GM21390 (cell line): ENCODE measurements at regions not wholly inside any gene's neighbourhood (a gene's known extent, or its start where the extent isn't known, plus 50 kb on each side); places are given as distances from the start of the nearest gene placed in this dataset.

Source experiments
- ATAC-seq: cut with Tn5 transposase; IDR thresholded peaks from one replicate; pipeline ENCODE4 v1.9.1; 2021; ENCODE audit not compliant: unreplicated experiment

DNA sequence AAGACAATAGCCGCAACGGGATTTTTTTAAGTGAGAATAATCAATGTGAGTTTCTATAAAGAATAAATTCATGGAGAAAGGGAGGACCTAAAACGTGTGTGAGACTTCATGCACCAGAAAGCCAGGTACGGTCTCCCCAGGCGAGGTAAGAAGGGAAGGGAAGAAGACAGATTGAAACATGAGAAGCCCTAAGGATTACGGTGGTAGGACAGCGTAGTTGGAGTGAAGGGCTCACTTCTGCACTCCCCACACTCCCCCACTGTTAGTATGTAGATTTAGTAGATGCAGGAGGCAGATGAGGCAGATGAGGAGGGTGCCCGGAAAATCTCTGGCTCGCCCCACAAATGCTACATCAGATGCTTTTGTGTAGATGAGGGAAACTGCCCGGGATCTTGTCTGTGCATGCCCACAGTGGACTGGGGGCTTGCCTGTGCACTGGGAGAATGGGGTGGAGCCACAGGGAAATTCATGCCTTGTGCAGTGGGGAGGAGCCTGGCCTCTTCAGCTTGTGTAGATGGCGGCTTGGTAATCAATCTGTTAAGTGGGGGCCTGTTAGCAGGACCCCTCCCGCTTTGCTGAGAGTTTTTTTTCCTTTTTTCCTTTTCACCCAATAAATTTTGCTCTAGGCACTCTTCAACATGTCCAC lies 1544.5 kb upstream of the TENM3 start:
- no peak for ATAC-seq

GRCh38 chr4:180706766-180707165 lies 1536.4 kb upstream of the TENM3 start:
- ATAC-seq: no peak

GRCh38 chr4:180710628-180711337 lies 1532.4 kb upstream of the TENM3 start:
- ATAC-seq: no peak

GRCh38 chr4:180717451-180718033 lies 1525.7 kb upstream of the TENM3 start:
- no peak for ATAC-seq

- no peak for ATAC-seq
Observed at GRCh38 chr4:180721356-180721755, 1521.8 kb upstream of the TENM3 start.

DNA sequence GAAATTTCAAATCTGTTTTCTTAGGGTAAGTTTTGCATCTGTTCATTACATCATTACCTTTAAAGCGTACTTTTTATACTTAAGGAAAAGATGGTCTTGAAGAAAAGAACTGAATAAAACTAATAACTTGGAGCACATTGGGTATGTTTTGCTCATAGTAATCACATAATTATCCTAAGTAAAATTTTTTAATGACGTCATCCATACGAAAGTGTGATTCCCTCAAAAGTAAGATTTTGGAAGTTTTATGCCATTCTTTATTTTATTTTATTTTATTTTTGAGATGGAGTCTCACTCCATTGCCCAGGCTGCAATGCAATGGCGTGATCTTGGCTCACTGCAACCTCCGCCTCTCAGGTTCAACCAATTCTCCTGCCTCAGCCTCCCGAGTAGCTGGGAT lies 1516.6 kb upstream of the TENM3 start:
- no peak for ATAC-seq

- no peak for ATAC-seq
Observed at GRCh38 chr4:180727478-180727877, 1515.7 kb upstream of the TENM3 start.

- no peak for ATAC-seq
Observed at GRCh38 chr4:180734753-180735432, 1508.3 kb upstream of the TENM3 start.

GRCh38 chr4:180741703-180742102 lies 1501.5 kb upstream of the TENM3 start:
- no peak for ATAC-seq

- ATAC-seq: no peak
Observed at GRCh38 chr4:180745019-180745418, 1498.2 kb upstream of the TENM3 start.

DNA sequence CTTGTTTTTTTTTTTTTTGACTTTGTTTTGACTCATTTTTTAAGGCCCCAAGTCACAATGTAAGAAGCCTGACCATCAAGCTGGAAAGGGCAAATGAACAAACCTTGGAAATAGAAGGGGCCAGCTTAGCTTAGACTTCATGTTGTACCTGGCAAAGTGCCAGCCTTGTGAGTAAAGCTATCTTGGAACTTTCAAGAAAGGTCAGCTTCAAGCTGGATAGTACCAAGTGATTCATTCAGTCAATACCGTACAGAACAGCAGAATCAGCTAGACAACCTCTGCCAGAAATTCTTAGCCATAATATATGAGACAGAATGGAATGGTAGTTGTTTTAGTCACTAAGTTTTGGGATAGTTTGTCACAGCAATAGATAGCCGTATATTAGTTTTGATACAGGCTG lies 1492.2 kb upstream of the TENM3 start:
- no peak for ATAC-seq

DNA sequence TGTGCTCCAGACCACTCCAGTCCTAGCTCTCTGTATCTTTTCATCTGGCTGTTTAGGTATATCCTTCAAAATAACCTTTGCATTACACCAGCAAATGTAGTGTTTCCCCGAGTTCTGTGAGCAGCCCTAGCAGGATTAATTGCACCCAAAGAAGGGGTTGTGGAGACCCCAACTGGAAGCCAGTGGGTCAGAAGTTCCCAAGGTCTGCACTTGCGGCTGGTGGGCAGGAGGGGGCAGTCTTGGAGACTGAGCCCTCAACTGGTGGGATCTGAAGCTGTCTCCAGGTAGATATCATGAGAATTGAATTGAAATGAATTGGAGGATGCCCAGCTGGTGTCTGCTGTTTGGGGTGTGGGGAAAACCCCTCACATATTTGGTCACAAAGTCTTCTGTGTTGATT lies 1485.3 kb upstream of the TENM3 start:
- ATAC-seq: no peak

DNA sequence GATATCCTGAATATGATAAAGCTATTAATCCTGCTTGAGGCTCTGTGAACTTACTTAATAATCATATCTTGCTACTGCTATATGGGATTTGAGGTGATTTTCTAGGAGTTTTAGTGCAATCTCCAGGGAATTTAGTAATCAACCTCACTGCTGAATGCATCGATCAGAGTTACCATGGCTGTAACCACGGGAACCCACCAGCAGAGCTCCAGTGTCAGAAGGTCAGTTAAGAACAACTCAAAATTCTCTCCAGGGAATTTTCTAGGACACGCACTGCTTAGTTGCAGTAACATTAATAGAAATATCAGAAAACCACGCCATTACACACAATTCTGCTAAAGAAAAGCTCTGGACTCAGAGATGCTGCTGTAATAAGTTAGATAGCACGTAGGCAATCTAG lies 1477.2 kb upstream of the TENM3 start:
- no peak for ATAC-seq

DNA sequence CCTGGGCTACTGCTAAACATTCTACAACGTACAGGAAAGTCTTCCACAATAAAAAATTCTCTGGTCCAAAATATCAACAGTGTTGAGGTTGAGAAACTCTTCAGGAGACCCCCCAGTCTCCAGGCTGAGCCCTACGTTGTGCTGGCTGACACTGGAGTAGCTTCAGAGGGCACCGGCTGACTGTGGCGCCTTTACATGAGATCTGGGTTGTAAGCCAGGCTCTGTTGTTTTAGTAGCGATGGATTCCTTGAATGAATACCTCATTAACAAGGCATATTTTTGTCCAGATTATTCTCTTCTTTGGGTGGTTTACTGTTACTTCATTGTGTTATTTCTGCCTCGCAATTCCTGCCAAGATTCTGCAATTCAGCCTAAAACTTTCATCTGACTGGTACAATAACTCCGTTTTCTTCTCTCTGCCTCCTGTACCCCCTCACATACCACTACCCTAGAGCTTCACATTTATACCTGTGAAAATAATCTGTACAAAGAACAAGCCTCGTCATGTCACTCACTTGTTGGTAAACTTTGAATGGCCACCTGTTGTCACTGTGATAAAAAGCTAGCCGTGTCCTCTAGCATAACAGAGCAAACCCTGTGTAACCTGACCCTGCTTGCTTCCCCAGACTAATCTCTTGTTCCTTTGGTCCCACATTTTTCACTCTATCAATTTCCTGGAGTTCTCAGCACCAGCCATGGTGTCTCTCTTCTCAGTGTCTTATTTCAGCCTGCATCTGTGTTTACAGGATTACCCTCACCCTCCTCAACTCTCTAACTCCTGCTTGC lies 1476.1 kb upstream of the TENM3 start:
- no peak for ATAC-seq

DNA sequence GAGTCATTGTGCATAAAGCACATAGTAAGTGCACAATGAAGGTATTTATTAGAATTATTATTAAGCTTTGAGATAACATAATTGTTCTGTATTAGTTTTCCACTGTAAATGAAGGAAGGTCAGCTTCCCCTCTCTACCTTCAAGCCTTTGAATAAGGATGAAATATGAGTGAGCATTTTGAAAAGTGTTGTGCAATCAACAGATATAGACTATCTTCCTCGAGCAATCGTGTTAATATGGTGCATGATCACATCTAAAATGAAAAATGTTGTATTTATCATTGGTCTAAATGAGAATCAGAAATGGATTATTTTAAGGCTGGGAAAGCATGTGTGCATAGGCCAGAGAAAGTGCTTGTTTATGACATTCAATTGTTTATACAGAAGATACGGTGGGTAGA lies 1474.6 kb upstream of the TENM3 start:
- no peak for ATAC-seq

DNA sequence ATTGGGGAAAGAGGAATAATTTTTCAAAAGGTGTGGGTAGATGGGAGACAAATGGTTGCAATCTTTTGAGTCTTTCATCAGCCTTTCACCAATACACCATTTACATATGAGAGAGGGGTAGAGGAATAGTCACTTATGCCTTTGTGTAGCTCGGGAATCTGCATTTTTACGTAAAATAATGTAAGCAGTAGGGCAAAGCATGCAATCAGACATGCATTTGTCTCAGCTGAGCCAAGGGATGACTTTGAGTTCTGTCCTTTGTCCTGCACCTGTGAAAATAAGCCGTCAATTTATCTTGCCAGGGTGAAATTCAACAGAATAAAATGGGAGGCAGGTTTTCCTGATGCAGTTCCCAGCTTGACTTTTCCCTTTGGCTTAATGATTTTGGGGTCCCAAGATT lies 1473.4 kb upstream of the TENM3 start:
- no peak for ATAC-seq

DNA sequence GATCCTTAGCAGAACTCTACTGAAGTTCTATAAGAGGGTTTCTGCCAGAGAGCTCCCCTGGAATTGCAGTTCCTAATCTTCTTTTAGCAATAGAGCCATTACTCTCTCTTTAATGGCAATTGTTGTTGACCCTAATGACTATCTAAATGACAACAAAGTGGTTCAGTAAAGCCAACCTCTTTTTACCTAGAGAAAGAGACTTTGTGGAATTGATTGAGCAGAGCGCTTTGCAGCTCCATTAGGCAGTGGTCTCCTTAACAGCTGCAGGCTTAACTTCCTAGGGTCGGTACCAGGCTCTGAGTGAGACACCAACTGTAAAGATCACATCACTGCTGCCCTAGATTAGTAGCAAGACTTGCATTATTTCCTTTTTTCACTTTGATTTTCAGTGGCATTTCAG lies 1472.9 kb upstream of the TENM3 start:
- ATAC-seq: no peak

DNA sequence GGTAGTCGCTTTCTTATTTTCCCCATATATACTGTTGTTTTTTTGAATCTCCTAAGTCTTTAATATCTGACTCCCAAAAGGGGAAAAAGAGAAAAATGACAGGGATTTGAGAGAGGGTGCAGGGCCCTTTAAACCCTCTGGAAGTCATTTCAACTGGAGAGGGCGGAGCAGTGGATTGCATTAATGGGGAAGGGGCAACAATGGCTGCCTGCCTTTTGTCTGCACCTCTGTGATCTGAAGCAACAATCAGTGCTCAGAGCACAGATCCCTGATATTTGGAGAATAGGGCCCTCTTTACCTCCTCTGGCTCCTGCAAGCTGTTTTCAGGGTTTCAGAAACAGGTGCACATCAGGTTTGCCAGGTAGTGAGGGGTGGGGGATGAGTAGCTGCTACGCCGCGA lies 1458.3 kb upstream of the TENM3 start:
- ATAC-seq: no peak

- ATAC-seq: no peak
Observed at GRCh38 chr4:180788729-180789128, 1454.5 kb upstream of the TENM3 start.

DNA sequence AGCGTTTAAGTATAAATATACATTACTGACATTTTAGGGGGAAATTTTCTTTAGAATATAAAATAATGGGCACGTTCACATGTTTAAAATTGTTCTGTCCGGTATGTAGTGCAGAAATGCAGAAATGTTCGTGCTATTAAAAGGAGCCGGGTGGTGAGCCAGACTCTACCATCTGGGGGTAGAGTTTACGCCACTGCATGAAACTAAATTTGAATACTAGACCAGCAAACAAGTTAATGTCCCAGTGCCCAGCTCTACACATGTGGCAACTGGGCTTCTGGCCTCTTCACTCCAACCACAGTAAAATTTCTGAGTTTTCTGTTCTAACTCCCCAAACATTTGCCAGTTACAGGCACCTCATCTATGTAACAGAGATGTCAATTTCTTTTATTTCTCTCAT lies 1453.3 kb upstream of the TENM3 start:
- ATAC-seq: no peak

DNA sequence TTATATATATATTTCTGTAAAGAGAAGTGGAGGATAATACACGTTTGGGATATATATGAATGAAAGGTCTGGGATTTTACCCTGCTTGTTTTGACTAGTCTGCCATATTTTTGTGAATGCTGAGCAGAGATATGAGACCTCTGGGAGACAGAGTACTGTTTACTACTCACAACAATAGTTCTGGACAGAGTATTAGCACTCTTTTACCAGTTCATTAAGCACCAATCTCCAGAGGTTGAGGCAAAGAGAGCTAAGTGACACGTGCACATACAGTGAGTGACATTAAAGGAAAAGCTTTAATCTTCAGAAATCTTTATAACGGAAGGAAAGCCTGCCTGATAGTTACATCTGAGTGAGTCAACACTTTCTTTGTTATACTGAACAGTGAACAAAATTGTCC lies 1452.7 kb upstream of the TENM3 start:
- ATAC-seq: no peak
